ENCODE measurements at regions not wholly inside any gene's neighbourhood (a gene's known extent, or its start where the extent isn't known, plus 50 kb on each side); places are given as distances from the start of the nearest gene placed in this dataset.

DNA sequence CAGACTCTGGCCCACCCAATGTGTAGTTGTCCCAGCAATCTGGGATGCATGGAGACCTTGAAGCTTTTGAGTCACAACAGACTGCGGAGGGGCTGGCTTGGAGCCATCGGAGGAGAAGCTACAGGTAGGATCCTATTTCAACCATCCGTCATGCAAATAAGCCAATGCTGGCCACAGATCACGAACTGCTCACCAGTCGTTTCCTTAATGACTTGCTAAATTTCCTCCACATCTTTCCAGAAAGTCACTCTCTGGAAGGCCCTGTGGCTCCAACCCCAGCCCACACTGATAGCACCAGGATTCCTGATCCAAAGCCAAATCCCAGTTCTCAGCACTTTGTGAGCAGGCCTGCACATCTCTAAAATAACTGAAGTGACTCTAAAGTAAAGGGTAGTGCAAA, 321.3 kb downstream of the RAB28 start:
- Histone ChIP-seq H3K4me2 (ENCODE audit: low read depth, low read length) (no peak overlapping the region), H4K91ac (ENCODE audit: insufficient read depth, low read depth, low read length) (no peak overlapping the region), H4K8ac (ENCODE audit: low read depth in 2 of 2, low read length in 2 of 2) (no peak overlapping the region), H2AK9ac (replicated peaks; ENCODE audit: low read depth, low read length, poor library complexity) (no peak overlapping the region), H4K20me1 (ENCODE audit: insufficient read depth, low read length) (no peaks in the 10 kb centered on the region), H3K79me1 (ENCODE audit: low read depth in 1 of 2, low read length in 2 of 2) (no peaks in the 10 kb centered on the region), H3K56ac (ENCODE audit: extremely low read depth, insufficient read depth, low read length) (no peak overlapping the region), H2BK5ac (ENCODE audit: low read depth, low read length, poor library complexity, severe bottlenecking) (no peak overlapping the region), H2BK120ac (ENCODE audit: low read depth, low read length) (no peak overlapping the region), H2AFZ (replicated peaks; ENCODE audit: low read length, poor library complexity) (no peak overlapping the region), H3K27me3 (ENCODE audit: control insufficient read depth, insufficient read depth, low read length) (no peaks in the 10 kb centered on the region), H3K4me3 (ENCODE audit: insufficient read depth, low read depth, low read length) (no peak overlapping the region), H3K23ac (ENCODE audit: low read depth, low read length) (no peak overlapping the region), H3K18ac (ENCODE audit: low read depth, low read length) (no peak overlapping the region), H3K4ac (ENCODE audit: low read depth, low read length) (no peak overlapping the region), H2BK20ac (ENCODE audit: low read depth, low read length) (no peak overlapping the region), H2BK15ac (ENCODE audit: low read depth, low read length) (no peak overlapping the region), H3K4me1 (ENCODE audit: control insufficient read depth, insufficient read depth, low read length) (no peaks in the 10 kb centered on the region), H4K5ac (ENCODE audit: low read depth, low read length) (no peak overlapping the region), H3K9ac (ENCODE audit: low read depth, low read length) (no peak overlapping the region), H3K27ac (ENCODE audit: insufficient read depth, low read length) (no peak overlapping the region), H3K14ac (replicated peaks; ENCODE audit: low read depth, low read length) (no peak overlapping the region), H3K36me3 (ENCODE audit: control insufficient read depth, insufficient read depth, low read length) (no peaks in the 10 kb centered on the region), H2AK5ac (ENCODE audit: low read depth, low read length) (no peak overlapping the region), H3K9me3 (ENCODE audit: control insufficient read depth, insufficient read depth, low read length) (peaks cover 16% of the 10 kb centered on the region), H3K9me1 (ENCODE audit: insufficient read depth, low read length) (no peaks in the 10 kb centered on the region)
- ATAC-seq (ENCODE audit: low read depth), result no peak
- no peak for DNase-seq
- in situ Hi-C loops (cut with MboI; ENCODE audit: low sequenced_read_pairs), result no loop called here
- dilution Hi-C loops (cut with HindIII; ENCODE audit: low sequenced_read_pairs, unreplicated experiment), result no loop called here
- TF ChIP-seq, protein P1, sequence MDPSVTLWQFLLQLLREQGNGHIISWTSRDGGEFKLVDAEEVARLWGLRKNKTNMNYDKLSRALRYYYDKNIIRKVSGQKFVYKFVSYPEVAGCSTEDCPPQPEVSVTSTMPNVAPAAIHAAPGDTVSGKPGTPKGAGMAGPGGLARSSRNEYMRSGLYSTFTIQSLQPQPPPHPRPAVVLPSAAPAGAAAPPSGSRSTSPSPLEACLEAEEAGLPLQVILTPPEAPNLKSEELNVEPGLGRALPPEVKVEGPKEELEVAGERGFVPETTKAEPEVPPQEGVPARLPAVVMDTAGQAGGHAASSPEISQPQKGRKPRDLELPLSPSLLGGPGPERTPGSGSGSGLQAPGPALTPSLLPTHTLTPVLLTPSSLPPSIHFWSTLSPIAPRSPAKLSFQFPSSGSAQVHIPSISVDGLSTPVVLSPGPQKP (IDR thresholded peaks at IDR 0.05; ENCODE audit: borderline replicate concordance, low read depth, low read length), result no peak
- TF ChIP-seq RAD21 (IDR thresholded peaks at IDR 0.05; ENCODE audit: low read length) (no peak), MXI1 (IDR thresholded peaks at IDR 0.05; ENCODE audit: borderline replicate concordance, low read depth, low read length) (no peak), POLR2A (IDR thresholded peaks at IDR 0.05; ENCODE audit: low read depth, low read length) (no peak), CEBPB (IDR thresholded peaks at IDR 0.05; ENCODE audit: low read depth, low read length) (no peak), RFX5 (IDR thresholded peaks at IDR 0.05; ENCODE audit: low read depth, low read length) (no peak), FOS (IDR thresholded peaks at IDR 0.05; ENCODE audit: low read depth, low read length) (no peak), CHD1 (IDR thresholded peaks at IDR 0.05; ENCODE audit: low read depth, low read length) (no peak), MAZ (IDR thresholded peaks at IDR 0.05; ENCODE audit: borderline replicate concordance, low read depth, low read length) (no peak)
- TF ChIP-seq, protein P2, sequence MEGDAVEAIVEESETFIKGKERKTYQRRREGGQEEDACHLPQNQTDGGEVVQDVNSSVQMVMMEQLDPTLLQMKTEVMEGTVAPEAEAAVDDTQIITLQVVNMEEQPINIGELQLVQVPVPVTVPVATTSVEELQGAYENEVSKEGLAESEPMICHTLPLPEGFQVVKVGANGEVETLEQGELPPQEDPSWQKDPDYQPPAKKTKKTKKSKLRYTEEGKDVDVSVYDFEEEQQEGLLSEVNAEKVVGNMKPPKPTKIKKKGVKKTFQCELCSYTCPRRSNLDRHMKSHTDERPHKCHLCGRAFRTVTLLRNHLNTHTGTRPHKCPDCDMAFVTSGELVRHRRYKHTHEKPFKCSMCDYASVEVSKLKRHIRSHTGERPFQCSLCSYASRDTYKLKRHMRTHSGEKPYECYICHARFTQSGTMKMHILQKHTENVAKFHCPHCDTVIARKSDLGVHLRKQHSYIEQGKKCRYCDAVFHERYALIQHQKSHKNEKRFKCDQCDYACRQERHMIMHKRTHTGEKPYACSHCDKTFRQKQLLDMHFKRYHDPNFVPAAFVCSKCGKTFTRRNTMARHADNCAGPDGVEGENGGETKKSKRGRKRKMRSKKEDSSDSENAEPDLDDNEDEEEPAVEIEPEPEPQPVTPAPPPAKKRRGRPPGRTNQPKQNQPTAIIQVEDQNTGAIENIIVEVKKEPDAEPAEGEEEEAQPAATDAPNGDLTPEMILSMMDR (conservative IDR thresholded peaks at IDR 0.05; ENCODE audit: low read depth, low read length), result no peak
- TF ChIP-seq, protein P3, sequence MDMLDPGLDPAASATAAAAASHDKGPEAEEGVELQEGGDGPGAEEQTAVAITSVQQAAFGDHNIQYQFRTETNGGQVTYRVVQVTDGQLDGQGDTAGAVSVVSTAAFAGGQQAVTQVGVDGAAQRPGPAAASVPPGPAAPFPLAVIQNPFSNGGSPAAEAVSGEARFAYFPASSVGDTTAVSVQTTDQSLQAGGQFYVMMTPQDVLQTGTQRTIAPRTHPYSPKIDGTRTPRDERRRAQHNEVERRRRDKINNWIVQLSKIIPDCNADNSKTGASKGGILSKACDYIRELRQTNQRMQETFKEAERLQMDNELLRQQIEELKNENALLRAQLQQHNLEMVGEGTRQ (IDR thresholded peaks at IDR 0.05; ENCODE audit: low read depth, low read length), result no peak
- 45% methylated on average over 2 of the region's 5 CpGs; no CpG with 5 or more reads in 1 of the 2 experiments for WGBS, 2 experiments (ENCODE audit: extremely low coverage in 2 of 2, insufficient read length in 1 of 2)
- ChIA-PET POLR2A (ENCODE audit: unreplicated experiment) (no interaction called here), CTCF (no interaction called here)
- intact Hi-C loops (cut with micrococcal nuclease), result no loop called here
- no TSS peak for BruUV-seq (replicated peaks)
